MM.1S (cell line): ENCODE measurements at regions not wholly inside any gene's neighbourhood (a gene's known extent, or its start where the extent isn't known, plus 50 kb on each side); places are given as distances from the start of the nearest gene placed in this dataset.

Experiments
- EZH2 ChIP-seq: fragments of 300-600 bp; sonication (generic); optimal IDR thresholded peaks from 2 replicates; pipeline ENCODE3; 2017; ENCODE audit warnings: low read depth, mild to moderate bottlenecking, antibody characterized with exemption, low read length, mixed read lengths
- EZH2phosphoT487 ChIP-seq: fragments of 300-600 bp; sonication (generic); IDR thresholded peaks from 2 replicates; pipeline ENCODE4 v1.6.1; 2018; ENCODE audit warnings: antibody characterized with exemption, low read length
- TF ChIP-seq, protein P1 (sequence below): fragments of 300-600 bp; sonication (generic); IDR thresholded peaks from 2 replicates; pipeline ENCODE4 v1.5.1; 2016; ENCODE audit warnings: antibody characterized with exemption, low read length, mixed read lengths

DNA sequence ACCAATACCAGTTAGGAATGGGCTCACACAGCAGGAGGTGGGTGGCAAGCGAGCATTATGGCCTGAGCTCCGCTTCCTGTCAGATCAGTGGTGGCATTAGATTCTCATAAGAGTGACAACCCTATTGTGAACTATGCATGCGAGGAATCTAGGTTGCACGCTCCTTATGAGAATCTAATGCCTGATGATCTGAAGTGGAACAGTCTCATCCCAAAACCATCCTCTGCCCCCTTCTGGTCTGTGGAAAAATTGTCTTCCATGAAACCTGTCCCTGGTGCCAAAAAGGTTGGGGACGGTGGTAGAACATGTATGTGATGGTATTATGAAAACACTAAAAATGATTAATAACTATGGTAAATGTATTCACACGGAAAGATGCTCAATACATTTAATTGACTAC is 99.7 kb upstream of the HIVEP1 start:
- TF ChIP-seq, protein P1, sequence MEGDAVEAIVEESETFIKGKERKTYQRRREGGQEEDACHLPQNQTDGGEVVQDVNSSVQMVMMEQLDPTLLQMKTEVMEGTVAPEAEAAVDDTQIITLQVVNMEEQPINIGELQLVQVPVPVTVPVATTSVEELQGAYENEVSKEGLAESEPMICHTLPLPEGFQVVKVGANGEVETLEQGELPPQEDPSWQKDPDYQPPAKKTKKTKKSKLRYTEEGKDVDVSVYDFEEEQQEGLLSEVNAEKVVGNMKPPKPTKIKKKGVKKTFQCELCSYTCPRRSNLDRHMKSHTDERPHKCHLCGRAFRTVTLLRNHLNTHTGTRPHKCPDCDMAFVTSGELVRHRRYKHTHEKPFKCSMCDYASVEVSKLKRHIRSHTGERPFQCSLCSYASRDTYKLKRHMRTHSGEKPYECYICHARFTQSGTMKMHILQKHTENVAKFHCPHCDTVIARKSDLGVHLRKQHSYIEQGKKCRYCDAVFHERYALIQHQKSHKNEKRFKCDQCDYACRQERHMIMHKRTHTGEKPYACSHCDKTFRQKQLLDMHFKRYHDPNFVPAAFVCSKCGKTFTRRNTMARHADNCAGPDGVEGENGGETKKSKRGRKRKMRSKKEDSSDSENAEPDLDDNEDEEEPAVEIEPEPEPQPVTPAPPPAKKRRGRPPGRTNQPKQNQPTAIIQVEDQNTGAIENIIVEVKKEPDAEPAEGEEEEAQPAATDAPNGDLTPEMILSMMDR, result no peak
- TF ChIP-seq EZH2 (no peak), EZH2phosphoT487 (no peak)
